GM12865 (cell line): ENCODE measurements at regions not wholly inside any gene's neighbourhood (a gene's known extent, or its start where the extent isn't known, plus 50 kb on each side); places are given as distances from the start of the nearest gene placed in this dataset.

Experiments
- DNase-seq: peaks from one replicate; pipeline ENCODE4 v3.0.0; 2010; ENCODE audit warnings: low read depth
- H3K4me3 ChIP-seq: 2 replicates; pipeline ENCODE4 v1.5.1; 2011; ENCODE audit warnings: mild to moderate bottlenecking, low read depth, low read length, control low read depth
- CTCF ChIP-seq: IDR thresholded peaks from 2 replicates; pipeline ENCODE4 v1.5.1; 2011; ENCODE audit warnings: low read length, control low read depth, low read depth, inconsistent platforms; ENCODE audit not compliant: insufficient read depth; ENCODE audit errors: missing control alignments

DNA sequence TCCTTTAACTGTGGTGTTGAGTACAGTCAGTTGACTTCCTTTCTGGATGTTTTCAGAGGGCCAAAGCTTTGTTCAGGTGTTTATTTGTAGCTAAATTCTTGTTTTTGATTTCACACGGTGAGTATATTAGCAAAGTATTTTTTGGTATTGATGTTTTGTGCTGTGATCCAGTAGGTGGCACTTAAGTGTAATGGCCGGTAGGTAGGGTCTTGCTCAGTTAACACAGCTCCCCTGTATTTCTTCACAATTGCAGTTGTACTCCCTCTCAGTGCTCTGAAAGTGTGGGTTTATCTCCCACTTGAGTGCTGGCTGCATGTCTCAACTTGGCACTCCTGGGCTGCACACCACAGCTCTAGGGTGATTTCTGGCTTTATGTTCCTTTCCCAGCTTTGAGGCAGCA, 339.5 kb downstream of the AEBP2 start:
- no peak overlapping the region for H3K4me3 ChIP-seq
- TF ChIP-seq CTCF = no peak
- no peak for DNase-seq

DNA sequence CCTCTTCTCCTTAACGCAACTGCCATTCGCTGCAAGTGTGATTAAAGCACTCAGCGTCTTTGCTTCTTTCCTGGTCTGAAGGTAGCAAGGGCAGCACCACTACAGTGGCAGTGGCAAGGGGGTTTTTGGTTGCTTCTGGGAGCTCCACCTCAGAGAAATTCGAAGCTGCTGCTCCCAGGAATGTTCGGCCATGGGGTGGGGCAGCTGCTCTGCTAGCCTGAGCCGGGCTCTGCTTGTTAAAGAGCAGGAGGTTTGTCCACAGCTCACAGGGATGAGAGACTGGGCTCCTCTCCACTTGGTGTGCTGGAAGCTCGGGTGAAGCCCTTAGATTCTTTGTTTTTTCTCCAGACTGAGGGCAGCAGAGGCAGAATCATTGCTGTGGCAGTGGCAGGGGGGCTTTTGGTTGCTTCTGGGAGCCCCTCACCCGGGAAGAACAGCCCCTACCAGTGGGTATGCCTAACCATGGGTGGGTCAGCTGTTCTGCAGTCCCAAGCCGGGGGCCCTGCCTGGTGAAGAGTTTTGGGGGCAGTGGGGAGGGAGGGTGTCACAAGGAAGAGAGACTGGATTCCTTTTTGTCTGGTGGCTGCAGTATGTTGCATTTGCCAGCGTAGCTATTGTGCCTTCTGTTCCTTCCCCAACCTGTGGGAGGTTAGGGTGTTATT, 340.2 kb downstream of the AEBP2 start:
- H3K4me3 ChIP-seq = no peak overlapping the region
- TF ChIP-seq CTCF = no peak
- no peak for DNase-seq

- no peak for TF ChIP-seq CTCF
- H3K4me3 ChIP-seq = no peak overlapping the region
Observed at GRCh38 chr12:19780460-19780859, 341.2 kb downstream of the AEBP2 start.

GRCh38 chr12:19783547-19784444, 344.5 kb downstream of the AEBP2 start:
- DNase-seq = no peak
- H3K4me3 ChIP-seq = no peak overlapping the region
- TF ChIP-seq CTCF = no peak

More at GRCh38 chr12:19780460-19780859, 341.2 kb downstream of the AEBP2 start:
- no peak for DNase-seq

DNA sequence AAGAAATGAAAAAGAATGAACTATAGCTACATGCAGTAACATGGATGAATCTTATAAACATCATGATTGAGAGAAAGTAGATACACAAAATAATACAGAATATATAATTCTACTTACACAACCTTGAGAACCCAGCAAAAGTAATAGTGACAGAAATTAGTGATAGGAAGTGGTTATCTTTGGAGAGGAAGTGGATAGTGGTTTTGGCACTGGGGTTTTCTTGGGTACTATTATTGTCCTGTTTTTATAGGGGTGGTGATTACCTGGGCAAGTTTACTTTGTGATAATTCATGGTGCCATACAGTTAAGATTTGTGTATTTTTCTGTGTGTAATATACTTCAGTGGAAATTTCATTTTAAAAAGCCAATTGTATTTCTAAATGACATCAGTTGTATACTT, 352.7 kb downstream of the AEBP2 start:
- H3K4me3 ChIP-seq = no peak overlapping the region
- DNase-seq = peak; percentile 18
- no peak for TF ChIP-seq CTCF

GRCh38 chr12:19794116-19794515, 354.8 kb downstream of the AEBP2 start:
- no peak for TF ChIP-seq CTCF
- no peak for DNase-seq

More at GRCh38 chr12:19794116-19794515, 354.8 kb downstream of the AEBP2 start:
- H3K4me3 ChIP-seq = no peak overlapping the region
